Activated naive CD4-positive, alpha-beta T cell treated with anti-CD3 and anti-CD28 coated beads for 36 hours (primary cell): ENCODE measurements at regions not wholly inside any gene's neighbourhood (a gene's known extent, or its start where the extent isn't known, plus 50 kb on each side); places are given as distances from the start of the nearest gene placed in this dataset.
A peak's percentile ranks its signal among the peaks of the same experiment; 100 is the strongest.
"Not testable (repeated sequence)": the region's sequence is repeated elsewhere in the genome, so short reads cannot be mapped to it uniquely, and the experiment has no call there.

Source experiments
- CTCF ChIA-PET: fragments of 350-600 bp; sonication (Branson Sonifier 250); formaldehyde crosslinking; loops from one replicate; lab custom pipeline; 2021; ENCODE audit warnings: antibody characterized with exemption; lab: Charles Lee
- DNase-seq: peaks from one replicate; pipeline ENCODE4 v3.0.0-alpha.2; 2020
- H3K27ac Mint-ChIP-seq: one replicate; pipeline ENCODE4 v1.8.0; 2021; ENCODE audit warnings: mild to moderate bottlenecking, mixed read lengths
- H3K27me3 Mint-ChIP-seq: one replicate; pipeline ENCODE4 v1.8.0; 2021; ENCODE audit warnings: low read depth, mixed read lengths
- H3K36me3 Mint-ChIP-seq: one replicate; pipeline ENCODE4 v1.8.0; 2021; ENCODE audit warnings: low read depth, mixed read lengths
- H3K4me1 Mint-ChIP-seq: one replicate; pipeline ENCODE4 v1.8.0; 2021; ENCODE audit warnings: low read depth, mixed read lengths
- H3K4me3 Mint-ChIP-seq: one replicate; pipeline ENCODE4 v1.8.0; 2021; ENCODE audit warnings: mild to moderate bottlenecking, moderate library complexity, mixed read lengths
- H3K9me3 Mint-ChIP-seq: one replicate; pipeline ENCODE4 v1.8.0; 2021; ENCODE audit warnings: mixed read lengths
- intact Hi-C: fragments of 100-400 bp; cut with micrococcal nuclease; formaldehyde crosslinking; loops from one replicate; pipeline ENCODE4 v1.15.1; 2023

DNA sequence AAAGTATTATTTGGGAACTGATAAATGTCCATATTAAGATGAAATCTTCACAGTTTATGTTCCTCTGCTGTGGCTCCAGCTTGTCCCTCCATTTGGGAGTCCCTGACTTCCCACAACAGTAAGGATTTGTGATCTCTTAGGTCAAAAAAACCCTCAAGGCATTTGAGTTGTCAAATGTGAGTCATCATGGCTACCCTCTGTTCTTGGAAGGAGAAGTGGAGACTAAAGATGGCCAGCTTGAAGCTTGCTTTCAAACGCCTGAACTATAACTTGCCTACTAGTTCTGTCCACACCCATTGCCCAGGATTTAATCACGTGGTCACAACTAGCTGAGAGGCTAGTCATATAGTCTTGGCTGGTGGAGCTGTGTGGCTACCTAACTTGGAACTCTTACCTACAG lies 107.8 kb downstream of the CCNG2 start:
- Mint-ChIP-seq H3K27ac (no peak overlapping the region), H3K36me3 (no peaks in the 10 kb centered on the region), H3K4me3 (no peak overlapping the region), H3K9me3 (peaks cover 9% of the 10 kb centered on the region), H3K4me1 (no peaks in the 10 kb centered on the region), H3K27me3 (peaks cover 4% of the 10 kb centered on the region)
- DNase-seq = no peak
- intact Hi-C loops = no loop called here
- CTCF ChIA-PET = interaction anchor here (1.3 kb wide), 2 partner anchors 39 to 94 kb away, joined by 3 read pairs; no protein-coding TSS in a partner anchor

DNA sequence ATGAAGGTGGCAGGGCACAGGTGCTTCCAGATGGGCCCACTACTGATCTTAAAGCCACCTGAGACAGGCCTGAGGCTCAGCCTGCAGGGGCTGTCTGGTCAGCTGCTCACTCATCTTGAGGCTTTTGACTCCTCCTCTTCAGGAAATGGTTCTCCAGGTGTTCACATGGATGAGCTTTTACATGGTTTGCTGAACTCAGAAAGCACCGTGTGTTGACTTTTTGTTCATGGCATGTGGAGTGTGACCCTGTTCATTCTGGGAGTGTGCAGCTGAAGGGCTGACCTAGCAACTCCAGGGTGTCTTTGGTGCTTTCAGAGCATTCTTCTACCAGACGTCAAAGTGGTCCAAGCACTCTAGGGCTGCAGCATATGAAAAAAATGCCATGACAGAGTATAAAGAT lies 111.1 kb downstream of the CCNG2 start:
- intact Hi-C loops = no loop called here
- Mint-ChIP-seq H3K4me1 (no peaks in the 10 kb centered on the region), H3K9me3 (peaks cover 8% of the 10 kb centered on the region), H3K27ac (no peak overlapping the region), H3K27me3 (peaks cover 2% of the 10 kb centered on the region), H3K4me3 (no peak overlapping the region), H3K36me3 (no peaks in the 10 kb centered on the region)
- CTCF ChIA-PET = interaction anchor here (1.0 kb wide), 1 partner anchor 172 kb away, joined by 4 read pairs; no protein-coding TSS in a partner anchor
- DNase-seq = no peak

DNA sequence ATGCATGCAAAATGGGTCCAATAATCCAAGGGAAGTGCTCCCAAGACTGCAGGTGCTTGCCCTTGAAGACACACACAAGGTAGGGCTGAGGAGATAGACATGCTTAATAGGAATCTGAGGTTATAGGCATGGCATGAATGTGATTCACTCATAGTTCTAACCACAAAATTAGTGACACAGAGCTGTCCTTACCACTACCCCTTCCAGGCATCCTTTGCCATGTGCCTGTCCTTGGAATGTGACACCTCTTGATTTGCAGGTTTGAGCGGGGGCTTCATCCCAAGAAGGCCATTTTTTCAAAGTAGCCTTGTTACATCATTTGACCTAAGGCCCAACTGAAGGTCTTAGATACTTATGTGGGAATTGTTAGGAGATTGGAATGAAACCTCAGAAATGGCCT lies 112.5 kb downstream of the CCNG2 start:
- no peaks in the 10 kb centered on the region for H3K36me3 Mint-ChIP-seq
- H3K27ac Mint-ChIP-seq = no peak overlapping the region
- peaks cover 2% of the 10 kb centered on the region for H3K27me3 Mint-ChIP-seq
- intact Hi-C loops = no loop called here
- no peak overlapping the region for H3K4me3 Mint-ChIP-seq
- no peak for DNase-seq
- H3K9me3 Mint-ChIP-seq = peaks cover under 1% of the 10 kb centered on the region
- no peaks in the 10 kb centered on the region for H3K4me1 Mint-ChIP-seq
- CTCF ChIA-PET = no interaction called here

- intact Hi-C loops = no loop called here
- Mint-ChIP-seq H3K4me1 (no peaks in the 10 kb centered on the region), H3K4me3 (no peak overlapping the region), H3K27ac (no peak overlapping the region), H3K9me3 (no peaks in the 10 kb centered on the region), H3K27me3 (peaks cover 4% of the 10 kb centered on the region), H3K36me3 (no peaks in the 10 kb centered on the region)
- DNase-seq = no peak
- CTCF ChIA-PET = interaction anchor here (0.9 kb wide), 1 partner anchor 79 kb away, joined by 3 read pairs; no protein-coding TSS in a partner anchor
These were observed 116.4 kb downstream of the CCNG2 start for GRCh38 chr4:77273412-77273811.

- H3K36me3 Mint-ChIP-seq, CTCF ChIA-PET, H3K4me1 Mint-ChIP-seq, H3K27ac Mint-ChIP-seq, H3K9me3 Mint-ChIP-seq, H3K27me3 Mint-ChIP-seq, intact Hi-C loops, H3K4me3 Mint-ChIP-seq, DNase-seq: not testable (repeated sequence)
These were observed 122.1 kb downstream of the CCNG2 start for GRCh38 chr4:77279114-77279513.

- no peaks in the 10 kb centered on the region for H3K4me1 Mint-ChIP-seq
- CTCF ChIA-PET = no interaction called here
- no peak overlapping the region for H3K27ac Mint-ChIP-seq
- H3K27me3 Mint-ChIP-seq = peaks cover 6% of the 10 kb centered on the region
- no peaks in the 10 kb centered on the region for H3K9me3 Mint-ChIP-seq
- no peak for DNase-seq
- no peaks in the 10 kb centered on the region for H3K36me3 Mint-ChIP-seq
- H3K4me3 Mint-ChIP-seq = no peak overlapping the region
- intact Hi-C loops = no loop called here
These were observed 125.3 kb downstream of the CCNG2 start for GRCh38 chr4:77282305-77282704.

GRCh38 chr4:77284036-77284435 lies 127.0 kb downstream of the CCNG2 start:
- Mint-ChIP-seq H3K4me3 (no peak overlapping the region), H3K27ac (no peak overlapping the region), H3K9me3 (no peaks in the 10 kb centered on the region), H3K4me1 (no peaks in the 10 kb centered on the region), H3K36me3 (no peaks in the 10 kb centered on the region), H3K27me3 (peaks cover 6% of the 10 kb centered on the region)
- CTCF ChIA-PET = no interaction called here
- intact Hi-C loops = no loop called here
- DNase-seq = no peak

DNA sequence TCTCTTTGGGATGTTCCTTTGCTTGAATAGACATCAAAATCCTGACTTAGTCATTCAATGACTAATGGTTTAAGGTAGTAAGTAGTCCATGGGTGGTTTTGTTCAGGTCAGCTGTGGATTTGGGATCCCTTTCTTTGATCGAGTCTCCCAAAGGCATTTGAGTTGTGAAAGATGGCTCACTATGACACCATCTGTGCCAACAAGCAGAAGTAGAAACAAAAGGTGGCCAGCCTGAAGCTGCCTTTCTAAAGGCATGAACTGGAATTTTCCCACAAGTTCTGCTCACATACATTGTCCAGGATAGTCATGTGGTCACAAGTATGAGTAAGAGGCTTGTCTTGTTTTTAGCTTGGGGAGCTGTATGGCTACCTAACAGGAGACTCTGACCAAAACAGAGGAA lies 129.9 kb downstream of the CCNG2 start:
- CTCF ChIA-PET = no interaction called here

DNA sequence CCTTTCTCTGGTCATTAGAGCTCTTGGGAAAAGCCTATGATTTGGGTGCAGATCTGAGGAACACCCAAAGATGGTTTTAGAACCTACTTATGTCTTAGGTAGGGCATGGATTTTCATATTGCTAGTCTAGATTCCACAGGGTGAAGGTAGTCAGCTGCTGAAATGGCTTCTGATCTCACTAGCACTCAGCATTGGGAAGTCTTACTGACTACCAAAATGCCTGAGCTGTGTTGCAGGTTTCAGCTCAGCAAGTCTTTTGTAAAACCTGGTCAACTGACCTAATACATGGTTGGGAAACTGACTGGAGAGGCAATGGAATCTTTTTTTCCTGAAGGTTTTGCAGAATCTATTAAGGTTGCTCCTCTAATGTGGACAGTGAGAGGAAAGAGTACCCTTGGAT lies 136.4 kb downstream of the CCNG2 start:
- H3K27me3 Mint-ChIP-seq = peaks cover 2% of the 10 kb centered on the region
- CTCF ChIA-PET = no interaction called here

More for the DNA sequence above, 129.9 kb downstream of the CCNG2 start:
- no peak overlapping the region for H3K4me3 Mint-ChIP-seq
- H3K9me3 Mint-ChIP-seq = no peaks in the 10 kb centered on the region
- H3K4me1 Mint-ChIP-seq = no peaks in the 10 kb centered on the region
- peaks cover 6% of the 10 kb centered on the region for H3K27me3 Mint-ChIP-seq
- H3K36me3 Mint-ChIP-seq = no peaks in the 10 kb centered on the region
- H3K27ac Mint-ChIP-seq = no peak overlapping the region
- intact Hi-C loops = no loop called here
- DNase-seq = no peak

DNA sequence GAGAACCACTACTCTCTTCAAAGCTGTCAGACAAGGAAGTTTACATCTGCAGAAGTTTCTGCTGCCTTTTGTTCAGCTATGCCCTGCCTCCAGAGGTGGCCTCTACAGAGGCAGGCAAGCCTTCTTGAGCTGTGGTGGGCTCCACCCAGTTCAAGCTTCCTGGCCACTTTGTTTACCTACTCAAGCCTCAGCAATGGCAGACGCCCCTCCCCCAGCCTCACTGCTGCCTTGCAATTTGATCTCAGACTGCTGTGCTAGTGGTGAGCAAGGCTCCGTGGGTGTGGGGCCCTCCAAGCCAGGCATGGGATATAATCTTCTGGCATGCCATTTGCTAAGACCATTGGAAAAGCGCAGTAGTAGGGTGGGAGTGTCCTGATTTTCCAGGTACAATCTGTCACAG lies 144.0 kb downstream of the CCNG2 start:
- H3K4me3 Mint-ChIP-seq, H3K9me3 Mint-ChIP-seq, H3K36me3 Mint-ChIP-seq, H3K27me3 Mint-ChIP-seq, H3K4me1 Mint-ChIP-seq, intact Hi-C loops, H3K27ac Mint-ChIP-seq: not testable (repeated sequence)
- CTCF ChIA-PET = interaction anchor here (0.7 kb wide), 1 partner anchor 671 kb away, joined by 3 read pairs; no protein-coding TSS in a partner anchor
- peak; percentile 4 for DNase-seq

More for the DNA sequence above, 136.4 kb downstream of the CCNG2 start:
- H3K27ac Mint-ChIP-seq = no peak overlapping the region
- intact Hi-C loops = no loop called here
- H3K36me3 Mint-ChIP-seq = no peaks in the 10 kb centered on the region
- no peak overlapping the region for H3K4me3 Mint-ChIP-seq
- peaks cover 6% of the 10 kb centered on the region for H3K9me3 Mint-ChIP-seq
- no peak for DNase-seq
- H3K4me1 Mint-ChIP-seq = no peaks in the 10 kb centered on the region

DNA sequence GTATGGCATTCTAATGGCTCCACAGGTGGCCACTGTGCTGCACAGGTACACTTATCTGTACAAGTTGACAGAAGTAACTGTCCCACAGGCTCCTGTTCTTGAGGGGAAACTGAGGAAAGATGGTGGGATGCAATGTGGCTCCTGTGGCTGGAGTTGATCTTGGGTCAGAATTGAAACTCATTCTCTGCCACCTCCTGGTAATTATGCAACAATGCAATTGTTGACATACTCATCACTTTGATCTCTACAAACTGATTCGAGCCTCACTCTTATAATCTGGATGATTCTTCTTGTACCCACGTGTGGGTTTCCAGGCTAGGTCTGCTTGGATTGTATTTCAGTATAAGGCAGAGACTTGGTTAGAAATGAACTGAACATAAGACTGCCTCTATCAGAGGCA lies 148.8 kb downstream of the CCNG2 start:
- no peak for DNase-seq
- CTCF ChIA-PET = interaction anchor here (0.6 to 1.3 kb wide), 2 partner anchors 47 to 65 kb away, joined by 3 to 4 read pairs; no protein-coding TSS in a partner anchor
- no peak overlapping the region for H3K4me3 Mint-ChIP-seq
- no peak overlapping the region for H3K27ac Mint-ChIP-seq
- H3K4me1 Mint-ChIP-seq = no peaks in the 10 kb centered on the region
- H3K9me3 Mint-ChIP-seq = no peaks in the 10 kb centered on the region
- H3K27me3 Mint-ChIP-seq = peaks cover 8% of the 10 kb centered on the region
- H3K36me3 Mint-ChIP-seq = no peaks in the 10 kb centered on the region
- intact Hi-C loops = no loop called here

GRCh38 chr4:77306496-77306895 lies 149.5 kb downstream of the CCNG2 start:
- intact Hi-C loops = no loop called here
- no peaks in the 10 kb centered on the region for H3K9me3 Mint-ChIP-seq

GRCh38 chr4:77308843-77309242 lies 151.8 kb downstream of the CCNG2 start:
- Mint-ChIP-seq H3K27ac (no peak overlapping the region), H3K9me3 (no peaks in the 10 kb centered on the region), H3K27me3 (peaks cover 5% of the 10 kb centered on the region), H3K4me1 (no peaks in the 10 kb centered on the region), H3K4me3 (no peak overlapping the region), H3K36me3 (no peaks in the 10 kb centered on the region)
- DNase-seq = no peak
- intact Hi-C loops = loop anchor here (1.0 kb wide), 2 partner anchors 69 to 214 kb away; no protein-coding TSS in a partner anchor
- CTCF ChIA-PET = interaction anchor here (0.7 to 1.3 kb wide), 3 partner anchors 81 to 263 kb away, joined by 3 to 4 read pairs (median 3); no protein-coding TSS in a partner anchor

More at GRCh38 chr4:77306496-77306895, 149.5 kb downstream of the CCNG2 start:
- no peaks in the 10 kb centered on the region for H3K36me3 Mint-ChIP-seq
- no peak overlapping the region for H3K4me3 Mint-ChIP-seq
- H3K4me1 Mint-ChIP-seq = no peaks in the 10 kb centered on the region
- CTCF ChIA-PET = interaction anchor here (0.6 kb wide), 1 partner anchor 47 kb away, joined by 3 read pairs; no protein-coding TSS in a partner anchor
- peaks cover 7% of the 10 kb centered on the region for H3K27me3 Mint-ChIP-seq
- no peak for DNase-seq
- no peak overlapping the region for H3K27ac Mint-ChIP-seq
